ENCODE measurements at regions not wholly inside any gene's neighbourhood (a gene's known extent, or its start where the extent isn't known, plus 50 kb on each side); places are given as distances from the start of the nearest gene placed in this dataset.

- H3K27me3 ChIP-seq, result no peaks in the 10 kb centered on the region
- no peak overlapping the region for H3K4me3 ChIP-seq
- no peak overlapping the region for H3K27ac ChIP-seq
- H3K4me1 ChIP-seq, result no peaks in the 10 kb centered on the region
- no peaks in the 10 kb centered on the region for H3K36me3 ChIP-seq
- H3K9me3 ChIP-seq, result no peaks in the 10 kb centered on the region
- no peak for TF ChIP-seq CTCF (IDR thresholded peaks at IDR 0.05)
- DNase-seq (ENCODE audit: low spot score), result no peak
Observed at GRCh38 chr21:14750041-14750440, 203.9 kb upstream of the SAMSN1 start.

- no peaks in the 10 kb centered on the region for H3K27me3 ChIP-seq
Observed at GRCh38 chr21:14748662-14749061, 202.5 kb upstream of the SAMSN1 start.

GRCh38 chr21:14744368-14744767 is 198.3 kb upstream of the SAMSN1 start:
- Histone ChIP-seq H3K9me3 (no peaks in the 10 kb centered on the region), H3K4me1 (no peaks in the 10 kb centered on the region), H3K4me3 (no peak overlapping the region), H3K36me3 (no peaks in the 10 kb centered on the region), H3K27me3 (no peaks in the 10 kb centered on the region), H3K27ac (no peak overlapping the region)
- no peak for TF ChIP-seq CTCF (IDR thresholded peaks at IDR 0.05)
- DNase-seq (ENCODE audit: low spot score), result no peak

More at GRCh38 chr21:14748662-14749061, 202.5 kb upstream of the SAMSN1 start:
- no peak for DNase-seq (ENCODE audit: low spot score)
- H3K4me3 ChIP-seq, result no peak overlapping the region
- TF ChIP-seq CTCF (IDR thresholded peaks at IDR 0.05), result no peak
- H3K4me1 ChIP-seq, result no peaks in the 10 kb centered on the region
- H3K36me3 ChIP-seq, result no peaks in the 10 kb centered on the region
- H3K9me3 ChIP-seq, result no peaks in the 10 kb centered on the region
- H3K27ac ChIP-seq, result no peak overlapping the region

GRCh38 chr21:14742119-14742518 is 196.0 kb upstream of the SAMSN1 start:
- Histone ChIP-seq H3K4me3 (no peak overlapping the region), H3K4me1 (no peaks in the 10 kb centered on the region), H3K9me3 (no peaks in the 10 kb centered on the region), H3K36me3 (no peaks in the 10 kb centered on the region), H3K27ac (no peak overlapping the region), H3K27me3 (no peaks in the 10 kb centered on the region)
- no peak for DNase-seq (ENCODE audit: low spot score)
- TF ChIP-seq CTCF (IDR thresholded peaks at IDR 0.05), result no peak

GRCh38 chr21:14741256-14741655 is 195.1 kb upstream of the SAMSN1 start:
- H3K4me3 ChIP-seq, result no peak overlapping the region
- no peaks in the 10 kb centered on the region for H3K9me3 ChIP-seq
- no peaks in the 10 kb centered on the region for H3K36me3 ChIP-seq
- no peak overlapping the region for H3K27ac ChIP-seq
- TF ChIP-seq CTCF (IDR thresholded peaks at IDR 0.05), result no peak
- H3K4me1 ChIP-seq, result no peaks in the 10 kb centered on the region
- H3K27me3 ChIP-seq, result no peaks in the 10 kb centered on the region
- DNase-seq (ENCODE audit: low spot score), result no peak

- no peak for DNase-seq (ENCODE audit: low spot score)
- H3K27me3 ChIP-seq, result no peaks in the 10 kb centered on the region
- no peaks in the 10 kb centered on the region for H3K36me3 ChIP-seq
- no peak overlapping the region for H3K27ac ChIP-seq
- no peaks in the 10 kb centered on the region for H3K9me3 ChIP-seq
- no peak overlapping the region for H3K4me3 ChIP-seq
- TF ChIP-seq CTCF (IDR thresholded peaks at IDR 0.05), result no peak
- H3K4me1 ChIP-seq, result no peaks in the 10 kb centered on the region
Observed at GRCh38 chr21:14740692-14741091, 194.6 kb upstream of the SAMSN1 start.
